GM21825 (cell line): ENCODE measurements at regions not wholly inside any gene's neighbourhood (a gene's known extent, or its start where the extent isn't known, plus 50 kb on each side); places are given as distances from the start of the nearest gene placed in this dataset.
A peak's percentile ranks its signal among the peaks of the same experiment; 100 is the strongest.
"Not testable (repeated sequence)": the region's sequence is repeated elsewhere in the genome, so short reads cannot be mapped to it uniquely, and the experiment has no call there.

Experiments
- ATAC-seq: cut with Tn5 transposase; IDR thresholded peaks from one replicate; pipeline ENCODE4 v1.9.1; 2021; ENCODE audit warnings: mild to moderate bottlenecking, moderate library complexity; ENCODE audit not compliant: unreplicated experiment

DNA sequence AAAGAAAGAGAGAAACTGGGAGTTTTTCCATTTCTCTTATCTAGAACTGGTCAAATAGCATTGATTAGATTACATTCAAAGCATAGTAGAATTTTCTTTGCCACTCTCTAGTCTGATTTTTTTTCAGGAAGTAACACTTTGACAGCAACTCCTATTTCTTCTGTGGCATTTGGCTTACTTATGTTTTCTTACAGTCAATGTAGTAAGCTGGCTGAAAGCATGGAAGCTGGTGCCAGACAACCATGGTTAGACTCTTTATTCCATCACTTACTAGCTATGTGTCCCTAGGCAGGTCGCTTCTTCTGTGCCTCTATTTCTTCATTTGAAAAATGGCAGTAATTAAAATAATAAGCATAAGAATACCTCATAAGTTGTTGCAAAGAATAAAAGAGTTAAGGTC is 54.2 kb upstream of the OPRM1 start:
- ATAC-seq = no peak

DNA sequence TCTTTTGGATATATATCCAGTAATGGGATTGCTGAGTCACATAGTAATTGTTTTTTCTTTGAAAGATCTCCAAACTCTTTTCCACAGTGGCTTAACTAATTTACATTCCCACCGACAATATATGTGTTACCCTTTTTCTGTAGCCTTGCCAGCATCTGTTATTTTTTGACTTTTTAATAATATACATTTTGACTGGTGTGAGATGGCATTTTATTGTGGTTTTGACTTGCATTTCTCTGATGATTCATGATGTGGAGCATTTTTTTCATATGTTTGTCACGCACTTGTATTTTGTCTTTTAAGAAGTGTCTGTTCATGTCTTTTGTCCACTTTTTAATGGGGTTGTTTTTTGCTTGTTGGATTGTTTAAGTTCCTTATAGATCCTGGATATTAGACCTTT is 58.9 kb upstream of the OPRM1 start:
- ATAC-seq = no peak

DNA sequence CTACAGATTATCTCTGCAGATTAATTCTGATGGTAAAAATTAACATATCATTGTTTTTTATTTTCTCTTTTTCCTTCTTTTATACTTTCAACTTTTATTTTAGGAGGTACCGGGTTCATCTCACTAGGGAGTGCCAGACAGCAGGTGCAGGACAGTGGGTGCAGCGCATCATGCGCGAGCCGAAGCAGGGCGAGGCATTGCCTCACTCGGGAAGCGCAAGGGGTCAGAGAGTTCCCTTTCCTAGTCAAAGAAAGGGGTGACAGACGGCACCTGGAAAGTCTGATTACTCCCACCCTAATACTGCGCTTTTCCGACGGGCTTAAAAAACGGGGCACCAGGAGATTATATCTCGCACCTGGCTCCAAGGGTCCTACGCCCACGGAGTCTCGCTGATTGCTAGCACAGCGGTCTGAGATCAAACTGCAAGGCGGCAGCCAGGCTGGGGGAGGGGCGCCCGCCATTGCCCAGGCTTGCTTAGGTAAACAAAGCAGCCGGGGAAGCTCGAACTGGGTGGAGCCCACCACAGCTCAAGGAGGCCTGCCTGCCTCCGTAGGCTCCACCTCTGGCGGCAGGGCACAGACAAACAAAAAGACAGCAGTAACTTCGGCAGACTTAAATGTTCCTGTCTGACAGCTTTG is 60.0 kb upstream of the OPRM1 start:
- ATAC-seq = not testable (repeated sequence)

DNA sequence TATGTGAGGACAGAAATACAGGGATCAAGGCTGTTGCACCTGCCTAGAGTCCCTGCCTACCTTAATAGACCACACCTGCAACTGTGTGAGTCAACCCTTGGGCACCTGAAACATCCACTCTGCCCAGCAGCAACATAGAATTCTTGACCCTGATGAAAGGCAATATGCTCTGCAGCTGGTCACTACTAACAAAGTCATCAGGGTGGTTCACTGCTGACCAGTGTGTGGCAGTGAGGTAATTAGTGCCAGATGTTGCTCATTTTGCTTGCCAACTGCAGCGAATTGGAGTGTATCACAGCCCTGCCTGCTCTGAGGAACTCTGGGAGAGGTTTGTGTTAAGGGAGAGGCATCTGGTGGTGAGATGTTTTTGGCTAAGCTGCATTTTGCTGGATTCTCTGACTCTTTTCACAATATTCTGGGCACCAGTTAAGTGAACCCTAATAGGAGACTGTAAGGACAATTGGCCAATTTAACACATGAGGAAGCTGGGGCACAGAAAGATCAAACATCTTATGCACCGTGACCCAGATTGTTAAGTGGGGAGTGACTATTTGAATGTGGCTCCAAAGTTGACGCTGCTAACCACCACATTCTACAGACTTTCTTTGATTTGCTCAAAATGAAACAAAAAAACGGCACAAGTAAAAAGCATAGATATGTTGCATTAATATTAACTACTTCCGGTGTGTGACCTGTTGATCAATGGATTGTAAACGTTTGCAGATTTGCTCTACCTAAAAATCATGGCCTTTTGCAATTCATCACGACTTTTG is 61.9 kb upstream of the OPRM1 start:
- ATAC-seq = no peak

DNA sequence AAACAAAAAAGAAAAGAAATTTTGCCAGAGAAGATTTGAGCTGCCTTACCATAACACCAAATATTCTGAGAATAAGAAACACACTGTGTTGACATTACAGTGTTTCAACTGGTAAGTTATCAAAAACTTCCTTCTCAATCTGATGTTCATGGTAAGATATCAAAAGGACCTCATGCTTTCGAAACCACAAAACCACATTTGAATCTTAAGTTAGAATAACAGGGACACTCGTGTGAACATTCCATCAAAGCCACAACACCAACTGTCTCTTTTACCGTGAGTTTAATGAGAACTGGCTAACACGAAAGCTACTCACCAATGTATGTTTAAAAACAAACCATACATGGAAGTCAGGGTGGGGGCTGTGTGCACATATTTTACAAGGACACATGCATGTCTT is 73.0 kb upstream of the OPRM1 start:
- ATAC-seq = no peak

DNA sequence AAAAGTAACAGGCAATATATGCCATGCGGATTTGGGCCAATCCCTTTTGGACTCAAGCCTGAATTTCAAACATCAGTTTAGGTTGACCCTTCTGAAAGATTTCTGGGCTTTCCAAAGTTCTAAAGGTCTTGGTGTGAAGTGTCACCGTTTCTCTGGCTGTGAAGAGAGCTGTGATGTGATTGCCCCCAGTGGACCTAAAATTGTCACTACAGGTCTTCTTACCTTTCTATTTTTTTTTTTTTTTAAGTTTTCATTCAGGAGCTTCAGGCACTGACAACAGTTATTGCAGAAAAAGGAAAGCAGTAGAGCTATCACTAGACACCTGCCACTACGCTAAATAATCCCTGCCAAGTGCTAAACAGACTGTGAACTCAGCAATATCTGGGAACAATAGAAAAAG is 75.7 kb upstream of the OPRM1 start:
- ATAC-seq = no peak

DNA sequence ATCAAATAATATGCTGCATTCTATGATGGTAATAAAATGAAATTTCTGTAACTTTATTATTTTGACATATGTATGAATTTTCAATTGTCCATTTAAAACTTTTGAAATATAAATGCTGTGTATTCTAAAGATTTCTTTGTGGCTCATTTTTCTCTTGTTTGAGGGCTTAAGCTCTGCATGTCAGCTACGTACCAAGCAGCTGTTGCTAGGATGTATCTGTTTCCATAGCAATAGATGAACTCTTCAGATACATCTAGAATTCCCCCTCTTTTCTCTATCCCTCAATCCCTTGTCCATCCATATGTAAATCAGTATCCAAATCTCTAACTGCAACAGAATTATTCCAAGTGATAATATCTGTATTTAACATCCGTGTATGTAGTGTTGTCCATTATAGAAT is 76.5 kb upstream of the OPRM1 start:
- no peak for ATAC-seq

DNA sequence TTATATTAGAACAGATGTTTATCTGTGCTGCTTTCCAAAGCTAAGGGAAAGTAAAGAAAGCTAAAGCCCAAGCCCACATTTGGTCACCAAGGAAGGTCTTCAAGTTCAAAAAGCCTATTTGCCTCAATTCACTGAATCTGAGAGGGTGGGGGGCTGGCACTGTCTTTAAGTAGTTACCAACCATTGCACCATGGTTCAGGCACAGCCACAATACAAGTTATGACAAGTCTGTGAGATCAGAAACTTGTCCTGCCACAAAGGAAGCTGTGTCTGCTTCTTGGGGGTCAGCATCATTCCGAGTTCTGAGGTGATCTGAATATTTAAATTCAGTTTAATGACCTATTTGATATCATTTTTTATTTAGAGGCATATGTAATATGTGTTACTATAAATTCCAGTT is 78.3 kb upstream of the OPRM1 start:
- no peak for ATAC-seq

DNA sequence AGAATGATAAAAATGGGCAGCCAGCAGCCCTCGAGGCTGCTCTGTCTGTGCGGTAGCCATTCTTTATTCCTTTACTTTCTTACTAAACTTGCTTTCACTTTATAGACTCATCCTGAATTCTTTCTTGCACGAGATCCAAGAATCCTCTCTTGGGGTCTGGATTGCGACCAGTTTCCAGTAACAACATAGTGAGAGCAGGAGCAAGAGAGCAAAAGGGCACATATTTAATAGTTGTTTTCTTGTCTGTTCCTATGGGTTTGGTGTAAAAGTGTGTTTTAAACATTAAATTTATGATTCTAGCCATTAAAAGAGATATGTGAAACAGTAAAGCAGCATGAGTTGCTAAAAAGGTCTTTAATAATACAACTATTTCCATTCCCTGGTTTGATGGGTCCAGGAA is 78.8 kb upstream of the OPRM1 start:
- no peak for ATAC-seq

DNA sequence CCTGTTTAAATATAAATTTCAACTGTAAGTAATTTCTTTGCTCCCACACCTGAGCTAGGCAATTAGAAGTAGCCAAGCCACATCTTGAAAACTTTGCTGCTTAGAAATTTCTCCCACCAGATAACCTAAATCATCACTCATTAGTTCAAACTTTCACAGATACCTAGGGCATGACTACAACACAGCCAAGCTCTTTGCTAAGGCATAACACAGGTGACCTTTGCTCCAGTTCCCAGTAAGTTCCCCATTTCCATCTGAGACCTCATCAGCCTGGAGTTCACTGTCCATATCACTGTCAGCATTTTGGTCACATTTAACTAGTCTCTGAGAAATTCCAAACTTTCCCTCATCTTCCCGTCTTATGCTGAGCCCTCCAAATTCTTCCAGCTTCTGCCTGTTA is 79.8 kb upstream of the OPRM1 start:
- no peak for ATAC-seq

DNA sequence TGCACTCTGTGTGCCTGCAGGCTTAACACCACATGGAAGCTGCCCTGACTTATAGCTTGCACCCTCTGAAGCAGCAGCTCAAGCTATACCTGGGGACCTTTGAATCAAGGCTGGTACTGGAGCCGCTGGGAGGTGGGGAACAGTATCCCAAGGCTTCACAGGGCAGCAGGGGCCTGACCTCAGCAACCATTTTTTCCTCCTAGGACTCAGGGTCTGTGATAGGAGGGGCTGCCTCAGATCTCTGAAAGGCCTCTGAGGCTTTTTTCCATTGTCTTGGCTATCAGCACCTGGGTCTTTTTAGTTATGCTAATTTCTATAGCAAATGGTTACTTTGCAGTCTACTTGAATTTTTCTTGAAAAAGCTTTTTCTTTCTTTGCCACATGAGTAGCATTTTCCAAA is 80.2 kb upstream of the OPRM1 start:
- ATAC-seq = no peak

DNA sequence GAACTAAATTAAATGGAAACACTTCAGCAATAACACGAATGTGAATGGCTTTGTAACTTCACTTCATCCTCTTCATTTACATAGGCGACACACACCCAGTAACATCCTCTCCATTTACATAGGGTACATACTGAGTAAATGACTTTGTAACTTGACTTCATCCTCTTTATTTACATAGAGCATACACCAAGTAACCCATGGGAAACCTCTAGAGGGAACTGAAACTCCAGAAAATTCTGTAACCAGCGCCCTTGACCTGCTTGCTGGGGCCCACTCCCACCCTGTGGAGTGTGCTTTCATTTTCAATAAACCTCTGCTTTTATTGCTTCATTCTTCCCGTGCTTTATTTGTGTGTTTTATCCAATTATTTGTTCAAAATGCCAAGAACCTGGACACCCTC is 81.6 kb upstream of the OPRM1 start:
- peak; percentile 99 for ATAC-seq

DNA sequence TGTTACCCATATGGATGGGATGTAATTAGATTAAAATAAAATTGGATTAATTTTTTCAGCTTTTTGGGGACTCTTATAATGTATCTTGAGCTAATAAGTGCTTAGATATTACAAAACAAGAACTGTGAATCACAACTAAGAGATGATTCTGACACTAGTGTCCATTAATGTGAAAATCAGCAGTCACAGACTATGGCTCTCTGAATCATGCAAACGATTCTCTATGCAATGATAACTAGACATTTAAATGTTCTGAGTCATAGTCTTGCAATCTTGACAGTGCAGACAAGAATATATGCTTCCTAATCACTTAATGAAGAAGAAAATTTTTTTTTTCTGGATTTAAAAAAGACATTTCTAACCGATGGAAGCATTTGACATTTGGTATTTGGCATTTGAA is 82.2 kb upstream of the OPRM1 start:
- no peak for ATAC-seq

DNA sequence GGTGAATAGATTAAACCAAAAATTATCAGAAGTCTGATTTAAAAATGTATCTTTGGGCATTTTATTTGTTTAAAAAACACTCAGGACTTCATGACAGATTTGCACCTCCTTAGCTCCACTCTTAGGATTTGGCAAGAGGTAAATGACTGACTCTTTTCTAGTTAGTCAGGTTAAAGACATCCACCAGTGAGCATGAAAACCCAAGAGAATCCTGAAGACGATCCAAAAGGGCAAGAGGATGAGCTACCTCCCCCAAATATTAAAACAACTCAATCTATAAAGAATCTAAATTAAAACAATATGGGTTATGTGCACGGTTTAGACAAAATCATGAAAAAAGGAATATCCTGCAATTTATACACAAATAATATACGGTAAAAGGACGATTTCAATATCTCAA is 89.4 kb upstream of the OPRM1 start:
- ATAC-seq = no peak

DNA sequence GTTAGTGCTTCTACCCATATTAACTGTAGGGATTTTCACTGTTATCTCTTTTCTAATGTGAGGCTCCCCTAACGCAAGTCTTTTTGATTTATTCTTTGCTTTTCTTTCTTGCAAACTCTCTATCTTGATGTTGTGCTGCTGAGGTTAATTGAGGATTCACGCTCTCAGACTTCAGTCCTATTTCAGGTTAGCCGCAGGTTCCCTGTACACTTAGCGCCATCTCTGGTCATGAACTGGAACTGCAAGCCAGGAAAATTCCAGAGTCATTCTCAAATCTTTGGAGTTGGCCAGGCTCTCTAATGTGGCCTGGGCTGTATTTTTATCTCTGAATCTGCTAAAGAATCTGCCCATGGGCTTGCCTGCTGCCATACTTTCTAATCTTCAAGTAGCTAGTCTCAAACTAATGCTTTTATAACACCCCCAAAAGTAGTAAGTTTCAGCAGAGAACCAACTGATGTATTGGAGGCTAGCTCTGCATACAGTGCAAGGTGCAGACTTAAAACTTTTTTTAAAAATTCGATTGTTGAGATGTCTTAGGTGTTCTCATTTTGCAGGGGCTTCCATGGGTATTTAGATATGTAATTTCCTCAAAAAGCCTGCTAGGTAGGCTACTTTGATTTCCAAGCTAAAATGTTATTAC is 91.1 kb upstream of the OPRM1 start:
- peak; percentile 68 for ATAC-seq

DNA sequence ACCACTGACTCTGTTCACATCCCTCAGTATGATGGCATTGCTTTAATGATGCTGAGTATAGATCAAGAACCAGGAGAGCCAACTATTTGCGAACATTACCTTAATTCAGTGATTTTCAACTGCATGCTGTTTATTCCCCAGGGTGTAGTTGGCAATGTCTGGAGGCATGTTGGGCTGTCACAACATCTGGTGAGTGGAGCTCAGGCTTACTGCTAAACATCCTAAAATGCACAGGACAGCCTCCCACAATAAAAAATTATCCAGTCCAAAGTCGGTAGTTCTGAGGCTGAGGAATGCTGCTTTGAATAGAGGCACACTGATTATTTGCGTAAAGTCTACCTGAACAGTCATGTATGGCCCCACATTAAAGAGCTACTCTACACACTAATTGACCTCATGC is 94.8 kb upstream of the OPRM1 start:
- ATAC-seq = no peak

DNA sequence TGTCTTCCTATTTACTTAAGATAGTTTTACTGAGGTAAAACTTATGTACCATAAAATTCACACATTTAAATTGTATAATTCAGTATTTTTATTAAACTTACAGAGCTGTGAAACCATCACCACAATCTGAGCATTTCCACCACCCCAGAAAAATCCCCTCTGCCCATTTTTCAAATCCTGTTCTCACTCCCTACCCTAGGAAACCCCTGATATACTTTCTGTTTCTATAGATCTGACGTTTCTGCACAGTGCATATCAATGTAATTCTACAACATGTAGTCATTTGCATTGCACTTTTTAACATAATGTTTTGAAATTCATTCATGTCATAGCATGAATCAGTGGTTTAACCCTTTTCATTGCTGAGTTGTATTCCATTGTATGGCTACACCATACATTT is 96.7 kb upstream of the OPRM1 start:
- peak; percentile 72 for ATAC-seq

DNA sequence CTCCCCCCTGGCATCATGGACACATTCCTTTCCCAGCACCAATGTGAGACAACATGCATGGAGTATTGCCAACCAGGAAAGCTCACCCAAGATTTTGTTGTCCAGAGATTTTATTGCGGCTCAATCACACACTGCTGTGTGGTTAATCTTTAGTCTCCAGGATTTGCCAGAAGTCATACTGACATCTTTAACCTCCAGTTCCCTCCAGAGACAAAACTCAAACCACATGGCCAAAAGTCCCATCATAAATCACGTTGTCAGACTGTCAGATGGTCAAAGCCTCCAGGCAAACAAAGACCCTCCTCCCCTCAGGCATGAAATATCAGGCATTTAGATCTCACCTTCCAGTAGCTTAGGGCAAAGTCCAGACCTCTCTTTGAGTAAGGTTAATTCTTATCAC is 97.3 kb upstream of the OPRM1 start:
- ATAC-seq = no peak

DNA sequence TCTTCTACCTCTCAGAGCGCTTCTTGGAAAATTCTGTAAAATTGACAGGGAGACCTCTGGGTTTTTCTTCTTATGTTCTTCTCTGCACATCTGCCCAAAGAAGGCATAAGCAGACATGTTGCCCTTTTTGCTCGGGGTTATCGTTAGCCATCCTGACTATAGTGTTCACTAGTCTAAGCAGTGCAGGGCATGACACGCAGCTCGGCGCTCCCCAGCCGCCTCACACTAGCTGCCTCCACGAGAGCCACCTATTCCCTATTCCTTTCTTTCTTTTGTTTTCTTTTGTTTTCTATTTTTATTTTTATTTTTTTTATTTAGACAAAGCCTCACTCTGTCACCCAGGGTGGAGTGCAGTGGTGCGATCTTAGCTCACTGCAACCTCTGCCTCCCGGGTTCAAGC is 100.2 kb upstream of the OPRM1 start:
- no peak for ATAC-seq

DNA sequence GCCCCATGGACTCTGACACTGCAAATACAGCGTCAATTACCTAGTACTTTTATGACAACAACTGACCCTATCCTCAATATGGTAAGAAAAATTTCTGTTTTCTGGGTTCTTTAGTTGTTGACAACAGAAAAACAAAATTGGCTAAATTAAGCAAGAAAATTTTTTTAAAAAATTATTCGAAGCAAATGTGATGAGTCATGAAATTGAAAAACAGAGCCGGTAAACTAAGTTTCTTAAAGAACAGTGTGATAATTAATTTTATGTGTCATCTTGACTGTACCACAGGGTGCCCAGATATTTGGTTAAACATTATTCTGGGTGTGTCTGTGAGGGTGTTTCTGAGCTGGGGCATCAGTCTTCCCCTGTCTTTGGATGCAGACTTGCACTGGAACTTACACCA is 107.6 kb upstream of the OPRM1 start:
- no peak for ATAC-seq

DNA sequence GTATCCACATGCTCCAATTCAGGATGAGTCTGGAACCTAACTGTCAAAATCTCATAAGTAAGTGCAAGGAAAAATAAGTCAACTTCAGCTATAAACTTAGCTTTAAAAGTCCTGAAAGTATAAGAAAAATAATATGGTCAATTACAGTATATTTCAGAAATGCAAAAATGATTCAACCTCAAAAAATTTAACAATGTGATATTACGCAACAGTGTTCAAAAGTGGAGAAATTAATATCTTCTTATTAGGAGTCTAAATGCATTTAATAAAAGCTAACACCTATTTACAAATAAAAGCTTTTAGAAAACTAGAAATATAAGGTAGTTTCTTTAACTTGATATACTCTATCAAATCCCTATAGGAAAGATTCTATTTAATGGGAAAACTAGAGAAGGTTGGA is 111.2 kb upstream of the OPRM1 start:
- ATAC-seq = no peak

DNA sequence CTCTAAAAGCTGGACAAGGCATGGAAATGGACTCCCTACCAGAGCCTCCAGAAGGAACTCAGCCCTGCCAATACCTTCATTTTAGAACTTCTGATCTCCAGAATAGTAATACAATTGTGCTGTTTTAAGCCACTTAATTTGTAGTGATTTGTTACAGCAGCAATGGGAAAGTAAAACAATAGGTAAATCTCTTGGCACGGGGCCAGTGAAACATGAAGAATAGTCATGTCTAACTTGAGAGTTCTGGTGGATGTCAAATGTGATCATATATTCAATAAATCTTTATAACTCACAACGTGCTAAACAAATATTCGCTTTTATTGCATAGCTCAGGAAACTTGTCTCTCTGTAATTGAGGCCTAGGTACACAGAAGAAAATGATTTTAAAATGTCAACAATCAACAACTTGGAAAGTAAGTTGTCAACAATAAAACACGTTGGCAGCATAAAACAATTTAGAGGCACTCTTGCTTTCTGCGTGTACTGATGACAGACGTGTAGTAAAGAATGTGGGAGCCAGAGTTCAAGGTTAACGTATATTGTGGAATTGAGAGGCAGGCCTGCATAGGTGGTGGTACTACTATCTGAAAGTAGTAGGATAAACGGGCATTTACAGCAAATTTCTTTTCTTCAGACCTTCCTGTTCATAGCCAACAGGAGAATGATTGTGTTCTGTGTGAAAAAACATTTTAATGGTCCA is 140.5 kb upstream of the OPRM1 start:
- ATAC-seq = no peak
